Liver (tissue), 8 donors: ENCODE measurements at regions not wholly inside any gene's neighbourhood (a gene's known extent, or its start where the extent isn't known, plus 50 kb on each side); places are given as distances from the start of the nearest gene placed in this dataset.
A peak's percentile ranks its signal among the peaks of the same experiment; 100 is the strongest.

Experiments
- DNase-seq: peaks from one replicate; pipeline ENCODE4 v3.0.0-alpha.2; 2017; ENCODE audit warnings: low spot score
- H3K27ac ChIP-seq, 2 donors: one replicate each; pipeline ENCODE4 v1.7.0; 2013; ENCODE audit warnings: inconsistent platforms in 2 of 2, low read length in 2 of 2, control low read depth in 1 of 2, low read depth in 1 of 2, mild to moderate bottlenecking in 1 of 2
- H3K27me3 ChIP-seq, 4 donors: one replicate each; pipeline versions ENCODE4 v1.6.1 to v1.7.0; 2013; ENCODE audit warnings: low read length in 3 of 4, inconsistent platforms in 1 of 4, mild to moderate bottlenecking in 1 of 4, moderate library complexity in 1 of 4; ENCODE audit not compliant: control insufficient read depth in 4 of 4, insufficient read depth in 4 of 4
- H3K36me3 ChIP-seq, 4 donors: one replicate each; pipeline versions ENCODE4 v1.6.1 to v1.7.0; 2013; ENCODE audit warnings: low read length in 3 of 4, mild to moderate bottlenecking in 3 of 4, low read depth in 1 of 4, moderate library complexity in 1 of 4; ENCODE audit not compliant: control insufficient read depth in 4 of 4, insufficient read depth in 3 of 4
- H3K4me1 ChIP-seq, 4 donors: one replicate each; pipeline versions ENCODE4 v1.6.1 to v1.7.0; 2013; ENCODE audit warnings: low read length in 3 of 4, mild to moderate bottlenecking in 3 of 4, moderate library complexity in 1 of 4; ENCODE audit not compliant: control insufficient read depth in 4 of 4, insufficient read depth in 4 of 4
- H3K4me3 ChIP-seq, 3 donors: one replicate each; pipeline versions ENCODE4 v1.6.1 to v1.7.0; 2013; ENCODE audit warnings: low read length in 3 of 3, control low read depth in 1 of 3, low read depth in 1 of 3, mild to moderate bottlenecking in 1 of 3
- H3K9ac ChIP-seq, 2 donors: one replicate each; pipeline ENCODE4 v1.7.0; 2013; ENCODE audit warnings: low read length in 2 of 2, mild to moderate bottlenecking in 2 of 2, moderate library complexity in 2 of 2, control low read depth in 1 of 2, low read depth in 1 of 2
- H3K9me3 ChIP-seq, 4 donors: one replicate each; pipeline versions ENCODE4 v1.6.1 to v1.7.0; 2013; ENCODE audit warnings: low read length in 3 of 4; ENCODE audit not compliant: control insufficient read depth in 4 of 4
- ATF3 ChIP-seq: IDR thresholded peaks from 2 replicates; pipeline ENCODE4 v1.6.1; 2016; ENCODE audit warnings: antibody characterized with exemption
- CTCF ChIP-seq: fragments of 150-350 bp; IDR thresholded peaks from 2 replicates; pipeline ENCODE4 v1.5.1; 2017; ENCODE audit warnings: improper control_type of control experiment, low read depth, low read length; ENCODE audit not compliant: missing input control
- EGR1 ChIP-seq, 2 donors: IDR thresholded peaks; 2 replicates each; pipeline ENCODE4 v1.6.1; 2016 to 2018; ENCODE audit warnings: antibody characterized with exemption in 2 of 2, low read depth in 2 of 2
- FOXA1 ChIP-seq: IDR thresholded peaks from 2 replicates; pipeline ENCODE4 v1.6.1; 2016; ENCODE audit warnings: antibody characterized with exemption
- FOXA2 ChIP-seq: IDR thresholded peaks from 2 replicates; pipeline ENCODE4 v1.6.1; 2016; ENCODE audit warnings: antibody characterized with exemption
- GABPA ChIP-seq, 2 donors: IDR thresholded peaks in 1 of 2; conservative IDR thresholded peaks in 1 of 2; 2 replicates each; pipeline ENCODE4 v1.6.1; 2016; ENCODE audit warnings: antibody characterized with exemption in 2 of 2, mild to moderate bottlenecking in 1 of 2, moderate library complexity in 1 of 2
- HNF4A ChIP-seq, 2 donors: conservative IDR thresholded peaks; 2 replicates each; pipeline ENCODE4 v1.6.1; 2016; ENCODE audit warnings: antibody characterized with exemption in 2 of 2, mild to moderate bottlenecking in 2 of 2
- HNF4G ChIP-seq: IDR thresholded peaks from 2 replicates; pipeline ENCODE4 v1.6.1; 2016; ENCODE audit warnings: antibody characterized with exemption
- JUND ChIP-seq, 2 donors: IDR thresholded peaks; 2 replicates each; pipeline ENCODE4 v1.6.1; 2016; ENCODE audit warnings: antibody characterized with exemption in 2 of 2
- MAX ChIP-seq: IDR thresholded peaks from 2 replicates; pipeline ENCODE4 v1.6.1; 2016; ENCODE audit warnings: antibody characterized with exemption
- NR2F2 ChIP-seq: IDR thresholded peaks from 2 replicates; pipeline ENCODE4 v1.6.1; 2016; ENCODE audit warnings: antibody characterized with exemption
- RAD21 ChIP-seq, 2 donors: IDR thresholded peaks; 2 replicates each; pipeline ENCODE4 v1.6.1; 2016; ENCODE audit warnings: antibody characterized with exemption in 2 of 2, mild to moderate bottlenecking in 2 of 2
- REST ChIP-seq: IDR thresholded peaks from 2 replicates; pipeline ENCODE4 v1.6.1; 2016; ENCODE audit warnings: antibody characterized with exemption, mild to moderate bottlenecking
- RXRA ChIP-seq, 2 donors: IDR thresholded peaks; 2 replicates each; pipeline ENCODE4 v1.6.1; 2017 to 2018; ENCODE audit warnings: antibody characterized with exemption in 2 of 2, mild to moderate bottlenecking in 1 of 2
- SP1 ChIP-seq: IDR thresholded peaks from 2 replicates; pipeline ENCODE4 v1.6.1; 2018; ENCODE audit warnings: antibody characterized with exemption, mild to moderate bottlenecking
- TAF1 ChIP-seq: conservative IDR thresholded peaks from 2 replicates; pipeline ENCODE4 v1.6.1; 2016; ENCODE audit warnings: antibody characterized with exemption, mild to moderate bottlenecking
- YY1 ChIP-seq: IDR thresholded peaks from 2 replicates; pipeline ENCODE4 v1.6.1; 2016; ENCODE audit warnings: antibody characterized with exemption, mild to moderate bottlenecking
- ZBTB33 ChIP-seq: IDR thresholded peaks from 2 replicates; pipeline ENCODE4 v1.6.1; 2016; ENCODE audit warnings: antibody characterized with exemption
- WGBS: extraction: QIAGEN DNeasy Blood & Tissue Kit; methylation state at CpG from one replicate; pipeline ENCODE4 v1.1.7; 2013; 5-methylcytosine and 5-hydroxymethylcytosine counted together
- donor health status: healthy.
- donor health status: healthy.
- donor health status: healthy.
- donor health status: healthy.
- donor health status: healthy.

GRCh38 chr7:94082126-94082525 is 78.0 kb upstream of the BET1 start:
- Histone ChIP-seq H3K9me3 (no peaks in the 10 kb centered on the region), H3K36me3 (no peaks in the 10 kb centered on the region), H3K9ac (no peak overlapping the region), H3K4me1 (no peaks in the 10 kb centered on the region), H3K4me3 (no peak overlapping the region), H3K27me3 (peaks cover 0 to 9% (median 0%) of the 10 kb centered on the region in 4 donors), H3K27ac (no peak overlapping the region)
- DNase-seq: no peak
- TF ChIP-seq SP1: no peak
- no peak for TF ChIP-seq NR2F2
- TF ChIP-seq HNF4A (conservative IDR thresholded peaks at IDR 0.05): no peak
- TF ChIP-seq GABPA (IDR thresholded peaks at IDR 0.05 in 1 of 2, conservative IDR thresholded peaks at IDR 0.05 in 1 of 2): no peak
- no peak for TF ChIP-seq FOXA2
- TF ChIP-seq CTCF: no peak
- no peak for TF ChIP-seq REST
- no peak for TF ChIP-seq FOXA1
- TF ChIP-seq EGR1 (IDR thresholded peaks at IDR 0.05; ENCODE audit: low read depth in 2 of 2): no peak
- no peak for TF ChIP-seq ZBTB33
- no peak for TF ChIP-seq HNF4G
- TF ChIP-seq ATF3: no peak
- TF ChIP-seq YY1: no peak
- no peak for TF ChIP-seq JUND (IDR thresholded peaks at IDR 0.05)
- TF ChIP-seq RXRA (IDR thresholded peaks at IDR 0.05): no peak

- H3K4me1 ChIP-seq: peaks cover 0 to 9% (median 3%) of the 10 kb centered on the region in 4 donors
- peak overlapping the region; percentile 11 to 50 for H3K9ac ChIP-seq
- no peak for DNase-seq
- H3K27ac ChIP-seq: no peak overlapping the region
- peak overlapping the region in 1 of 3 donors; percentile 23 for H3K4me3 ChIP-seq
- WGBS: 13% methylated on average over 6 of the region's 6 CpGs
- H3K36me3 ChIP-seq: no peaks in the 10 kb centered on the region
- no peaks in the 10 kb centered on the region for H3K9me3 ChIP-seq
- H3K27me3 ChIP-seq: peaks cover 0 to 3% (median 0%) of the 10 kb centered on the region in 4 donors
- TF ChIP-seq MAX (no peak), FOXA2 (no peak), EGR1 (IDR thresholded peaks at IDR 0.05; ENCODE audit: low read depth in 2 of 2) (no peak), CTCF (peak; percentile 87), RXRA (IDR thresholded peaks at IDR 0.05) (no peak), TAF1 (no peak), FOXA1 (no peak), NR2F2 (no peak), YY1 (no peak), SP1 (no peak), JUND (IDR thresholded peaks at IDR 0.05) (no peak), RAD21 (IDR thresholded peaks at IDR 0.05) (peak; percentile 87 to 93), HNF4A (conservative IDR thresholded peaks at IDR 0.05) (no peak)
These were observed 83.7 kb upstream of the BET1 start for GRCh38 chr7:94087664-94088352.
